GM12878 (cell line): ENCODE measurements at regions not wholly inside any gene's neighbourhood (a gene's known extent, or its start where the extent isn't known, plus 50 kb on each side); places are given as distances from the start of the nearest gene placed in this dataset.

Source experiments
- ATAC-seq: fragments of 200-7000 bp; cut with Tn5 transposase; 3 replicates; pipeline ENCODE4 v1.9.1; 2020; ENCODE audit warnings: mild to moderate bottlenecking, moderate library complexity
- BruUV-seq: library from RNA; stranded (reverse); fragments of 400-500 nt; replicated peaks from 2 replicates; lab custom pipeline; 2021; lab: Mats Ljungman, UMichigan
- CTCF ChIA-PET: fragments of 300-600 bp; sonication (Branson Sonifier 250); formaldehyde crosslinking; extraction: SDS; loops from one replicate; lab custom pipeline; 2021; ENCODE audit warnings: inconsistent platforms; lab: Yijun Ruan, JAX
- POLR2A ChIA-PET: fragments of 350-600 bp; formaldehyde crosslinking; extraction: SDS; loops from one replicate; lab custom pipeline; 2021; ENCODE audit warnings: inconsistent platforms; lab: Charles Lee
- RAD21 ChIA-PET: fragments of 300-600 bp; sonication (Branson Sonifier 250); formaldehyde crosslinking; loops from one replicate; lab custom pipeline; 2023; ENCODE audit warnings: antibody characterized with exemption; ENCODE audit not compliant: unreplicated experiment; lab: Charles Lee
- SMC1A ChIA-PET: fragments of 300-600 bp; sonication (Branson Sonifier 250); formaldehyde crosslinking; loops from one replicate; lab custom pipeline; 2023; ENCODE audit not compliant: unreplicated experiment, uncharacterized antibody; lab: Charles Lee
- DNase-seq: peaks from one replicate; pipeline ENCODE4 v3.0.0-alpha.2; 2011; ENCODE audit warnings: low read depth, low spot score
- FAIRE-seq: peaks from 3 replicates; lab custom pipeline; 2011; peaks lifted over from hg19 to GRCh38; lab: Jason Lieb, UNC
- H2AFZ ChIP-seq: 2 replicates; pipeline ENCODE4 v1.6.0; 2011; ENCODE audit warnings: low read depth, low read length, control low read depth; ENCODE audit not compliant: control insufficient read depth
- H3K27ac ChIP-seq: 2 replicates; pipeline ENCODE4 v1.5.1; 2011; ENCODE audit warnings: control low read depth; ENCODE audit not compliant: control insufficient read depth, insufficient read depth
- H3K27me3 ChIP-seq, 2 experiments: replicated peaks in 1 of 2; 2 replicates each; pipeline versions ENCODE4 v1.6.0 to v1.6.1; 2011; ENCODE audit warnings: low read length in 1 of 2; ENCODE audit not compliant: control insufficient read depth in 2 of 2, insufficient read depth in 2 of 2
- H3K36me3 ChIP-seq, 2 experiments: 2 replicates each; pipeline ENCODE4 v1.5.1; 2011; ENCODE audit warnings: low read length in 1 of 2; ENCODE audit not compliant: control insufficient read depth in 2 of 2, insufficient read depth in 2 of 2
- H3K4me1 ChIP-seq: 2 replicates; pipeline ENCODE4 v1.6.1; 2011; ENCODE audit warnings: mild to moderate bottlenecking, low read length, moderate library complexity, mixed read lengths; ENCODE audit not compliant: control insufficient read depth, insufficient read depth
- H3K4me2 ChIP-seq: 2 replicates; pipeline ENCODE4 v1.6.0; 2011; ENCODE audit warnings: control low read depth; ENCODE audit not compliant: control insufficient read depth, insufficient read depth
- H3K4me3 ChIP-seq: fragments of 200-600 bp; sonication (generic); 2 replicates; pipeline ENCODE4 v1.5.1; 2016
- H3K79me2 ChIP-seq: 2 replicates; pipeline ENCODE4 v1.6.0; 2011; ENCODE audit warnings: low read length; ENCODE audit not compliant: control insufficient read depth, insufficient read depth
- H3K9ac ChIP-seq: 2 replicates; pipeline ENCODE4 v1.8.0; 2011; ENCODE audit warnings: low read length, control low read depth, mixed read lengths; ENCODE audit not compliant: control insufficient read depth, insufficient read depth
- H3K9me3 ChIP-seq: replicated peaks from 3 replicates; pipeline ENCODE4 v1.5.1; 2011; ENCODE audit warnings: mild to moderate bottlenecking, low read length; ENCODE audit not compliant: control insufficient read depth, insufficient read depth
- H4K20me1 ChIP-seq: 2 replicates; pipeline ENCODE4 v1.6.0; 2011; ENCODE audit not compliant: control insufficient read depth, insufficient read depth
- CBX3 ChIP-seq: fragments of 200-600 bp; sonication (generic); IDR thresholded peaks from 2 replicates; pipeline ENCODE4 v1.6.1; 2016; ENCODE audit warnings: low read depth, borderline replicate concordance
- ETV6 ChIP-seq, 2 experiments: fragments of 450-650 bp in 1 of 2; IDR thresholded peaks in 1 of 2; conservative IDR thresholded peaks in 1 of 2; 2 replicates each; pipeline ENCODE4 v1.6.1; 2014; ENCODE audit warnings: antibody characterized with exemption in 1 of 2, borderline replicate concordance in 1 of 2, low read depth in 1 of 2, mild to moderate bottlenecking in 1 of 2, moderate library complexity in 1 of 2
- JUNB ChIP-seq: IDR thresholded peaks from 2 replicates; pipeline ENCODE4 v1.6.1; 2016; ENCODE audit warnings: antibody characterized with exemption, mild to moderate bottlenecking
- MLLT1 ChIP-seq: fragments of 450-650 bp; IDR thresholded peaks from 2 replicates; pipeline ENCODE4 v1.6.1; 2016; ENCODE audit warnings: mild to moderate bottlenecking
- MXI1 ChIP-seq: fragments of 150-350 bp; IDR thresholded peaks from 2 replicates; pipeline ENCODE4 v1.6.1; 2011; ENCODE audit warnings: low read depth, mild to moderate bottlenecking, inconsistent platforms, low read length, improper control_type of control experiment
- NFIC ChIP-seq: IDR thresholded peaks from 2 replicates; pipeline ENCODE4 v1.6.1; 2012; ENCODE audit warnings: low read depth, mild to moderate bottlenecking, inconsistent platforms, low read length, moderate library complexity
- NKRF ChIP-seq: fragments of 450-650 bp; conservative IDR thresholded peaks from 2 replicates; pipeline ENCODE4 v1.6.1; 2017; ENCODE audit warnings: mild to moderate bottlenecking, moderate library complexity
- REST ChIP-seq: IDR thresholded peaks from 2 replicates; pipeline ENCODE4 v1.6.1; 2012; ENCODE audit warnings: mild to moderate bottlenecking, low read depth, low read length
- SMAD1 ChIP-seq: fragments of 450-650 bp; IDR thresholded peaks from 2 replicates; pipeline ENCODE4 v1.6.1; 2018; ENCODE audit warnings: mild to moderate bottlenecking, low read depth; ENCODE audit not compliant: partially characterized antibody
- SRF ChIP-seq, 2 experiments: IDR thresholded peaks; 2 replicates each; pipeline ENCODE4 v1.6.1; 2011; ENCODE audit warnings: low read depth in 2 of 2, low read length in 2 of 2, mild to moderate bottlenecking in 1 of 2, moderate library complexity in 1 of 2
- TCF7 ChIP-seq: IDR thresholded peaks from 2 replicates; pipeline ENCODE4 v1.6.1; 2014; ENCODE audit warnings: antibody characterized with exemption, borderline replicate concordance
- WGBS: methylation state at CpG from one replicate; pipeline ENCODE4 v1.1.6; 2016; ENCODE audit warnings: low lambda C conversion rate; ENCODE audit not compliant: insufficient replicate concordance, insufficient coverage; ENCODE audit errors: missing lambda C conversion rate; 5-methylcytosine and 5-hydroxymethylcytosine counted together
- in situ Hi-C: fragments of 300-500 bp; cut with MboI; formaldehyde crosslinking; loops from 9 replicates; pipeline ENCODE4 v1.14.3; 2018; ENCODE audit warnings: mixed read lengths
- intact Hi-C: fragments of 100-400 bp; cut with micrococcal nuclease; formaldehyde crosslinking; loops from one replicate; pipeline ENCODE4 v1.14.2; 2022; ENCODE audit not compliant: unreplicated experiment

- Histone ChIP-seq H3K27ac (no peak overlapping the region), H3K79me2 (no peaks in the 10 kb centered on the region), H4K20me1 (no peaks in the 10 kb centered on the region), H3K9ac (no peak overlapping the region), H3K4me1 (no peaks in the 10 kb centered on the region), H3K36me3 (no peaks in the 10 kb centered on the region), H3K4me2 (no peak overlapping the region), H3K27me3 (no peaks in the 10 kb centered on the region), H2AFZ (no peak overlapping the region), H3K4me3 (no peak overlapping the region), H3K9me3 (no peaks in the 10 kb centered on the region)
- SMC1A ChIA-PET = interaction anchor here (1.0 to 1.6 kb wide), 2 partner anchors 11 to 13 kb away, joined by 3 read pairs; no protein-coding TSS in a partner anchor
- POLR2A ChIA-PET = no interaction called here
- no peak for FAIRE-seq
- intact Hi-C loops (no loop called here), in situ Hi-C loops (no loop called here)
- 94% methylated on average over 1 of the region's 1 CpG for WGBS
- DNase-seq = no peak
- RAD21 ChIA-PET = no interaction called here
- TF ChIP-seq SRF (IDR thresholded peaks at IDR 0.05; ENCODE audit: low read depth in 2 of 2, low read length in 2 of 2) = no peak
- TF ChIP-seq MXI1 = no peak
- no peak for TF ChIP-seq TCF7
- no peak for TF ChIP-seq CBX3
- no TSS peak for BruUV-seq
- CTCF ChIA-PET = no interaction called here
- ATAC-seq = no peak
These were observed 2007.9 kb upstream of the CDH6 start for GRCh38 chr5:29185558-29185957.

- ChIA-PET RAD21 (no interaction called here), SMC1A (no interaction called here), CTCF (no interaction called here), POLR2A (no interaction called here)
- Histone ChIP-seq H3K27ac (no peak overlapping the region), H2AFZ (no peak overlapping the region), H3K4me2 (no peak overlapping the region), H3K9ac (no peak overlapping the region), H3K36me3 (no peaks in the 10 kb centered on the region), H3K79me2 (no peaks in the 10 kb centered on the region), H3K4me1 (no peaks in the 10 kb centered on the region), H3K4me3 (no peak overlapping the region), H3K27me3 (no peaks in the 10 kb centered on the region), H4K20me1 (no peaks in the 10 kb centered on the region), H3K9me3 (no peaks in the 10 kb centered on the region)
- intact Hi-C loops = no loop called here
- DNase-seq (no peak), ATAC-seq (no peak), FAIRE-seq (no peak)
- in situ Hi-C loops = no loop called here
- WGBS = 0% methylated on average over 1 of the region's 1 CpG
- no TSS peak for BruUV-seq
- TF ChIP-seq NKRF = no peak
- no peak for TF ChIP-seq ETV6 (conservative IDR thresholded peaks at IDR 0.05 in 1 of 2, IDR thresholded peaks at IDR 0.05 in 1 of 2; ENCODE audit: borderline replicate concordance in 1 of 2, low read depth in 1 of 2)
- no peak for TF ChIP-seq MLLT1
- TF ChIP-seq JUNB = no peak
- TF ChIP-seq NFIC = no peak
- TF ChIP-seq REST = no peak
- no peak for TF ChIP-seq SMAD1
These were observed 2017.7 kb upstream of the CDH6 start for GRCh38 chr5:29175774-29176173.
